ENCODE measurements at regions not wholly inside any gene's neighbourhood (a gene's known extent, or its start where the extent isn't known, plus 50 kb on each side); places are given as distances from the start of the nearest gene placed in this dataset.

DNA sequence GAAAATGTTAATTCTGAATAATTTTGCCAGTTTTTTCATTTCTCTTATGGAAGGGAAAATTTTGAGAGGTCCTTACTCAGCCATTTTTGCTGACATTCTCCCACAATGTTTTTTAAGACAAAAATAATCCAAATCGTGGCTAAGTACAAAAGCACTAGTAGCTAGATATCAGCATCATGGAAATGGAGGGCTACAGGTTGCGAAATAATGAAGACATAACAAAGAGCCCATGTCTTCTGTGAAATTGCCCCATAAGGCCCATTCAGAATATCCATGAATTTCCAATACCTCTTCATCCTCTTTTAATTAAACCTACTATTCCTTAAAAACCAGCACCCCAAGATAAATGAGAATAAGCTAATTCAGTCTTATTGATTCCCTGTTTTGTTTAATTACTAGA is 107.4 kb downstream of the HNRNPD start:
- intact Hi-C loops (cut with DNase I; ENCODE audit: low total_unique reads) (loop anchor here (5.0 to 10.0 kb wide), 2 partner anchors 456 to 862 kb away; no protein-coding TSS in a partner anchor), in situ Hi-C loops (cut with MboI; ENCODE audit: low pct_ligation_motif_present in 1 of 4, low pct_unique_long_range_greater_than_20kb in 1 of 4, low sequenced_read_pairs in 3 of 4) (no loop called here)
- Histone ChIP-seq H3K4me3 (no peak overlapping the region), H3K9me3 (no peaks in the 10 kb centered on the region), H3K36me3 (no peaks in the 10 kb centered on the region), H3K27ac (no peak overlapping the region), H3K4me1 (peaks cover 0 to 5% (median 0%) of the 10 kb centered on the region in 4 donors), H3K27me3 (peaks cover 6% of the 10 kb centered on the region)
- 61 to 64% methylated on average over 2 of the region's 2 CpGs for WGBS, 2 donors (ENCODE audit: low coverage in 1 of 2)
- no peak for DNase-seq
- no peak for TF ChIP-seq POLR2AphosphoS5 (IDR thresholded peaks at IDR 0.05)
- no peak for TF ChIP-seq POLR2A (IDR thresholded peaks at IDR 0.05)
- TF ChIP-seq, protein P1, sequence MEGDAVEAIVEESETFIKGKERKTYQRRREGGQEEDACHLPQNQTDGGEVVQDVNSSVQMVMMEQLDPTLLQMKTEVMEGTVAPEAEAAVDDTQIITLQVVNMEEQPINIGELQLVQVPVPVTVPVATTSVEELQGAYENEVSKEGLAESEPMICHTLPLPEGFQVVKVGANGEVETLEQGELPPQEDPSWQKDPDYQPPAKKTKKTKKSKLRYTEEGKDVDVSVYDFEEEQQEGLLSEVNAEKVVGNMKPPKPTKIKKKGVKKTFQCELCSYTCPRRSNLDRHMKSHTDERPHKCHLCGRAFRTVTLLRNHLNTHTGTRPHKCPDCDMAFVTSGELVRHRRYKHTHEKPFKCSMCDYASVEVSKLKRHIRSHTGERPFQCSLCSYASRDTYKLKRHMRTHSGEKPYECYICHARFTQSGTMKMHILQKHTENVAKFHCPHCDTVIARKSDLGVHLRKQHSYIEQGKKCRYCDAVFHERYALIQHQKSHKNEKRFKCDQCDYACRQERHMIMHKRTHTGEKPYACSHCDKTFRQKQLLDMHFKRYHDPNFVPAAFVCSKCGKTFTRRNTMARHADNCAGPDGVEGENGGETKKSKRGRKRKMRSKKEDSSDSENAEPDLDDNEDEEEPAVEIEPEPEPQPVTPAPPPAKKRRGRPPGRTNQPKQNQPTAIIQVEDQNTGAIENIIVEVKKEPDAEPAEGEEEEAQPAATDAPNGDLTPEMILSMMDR (IDR thresholded peaks at IDR 0.05): no peak
- no peak for TF ChIP-seq EP300 (IDR thresholded peaks at IDR 0.05; ENCODE audit: low read depth)

DNA sequence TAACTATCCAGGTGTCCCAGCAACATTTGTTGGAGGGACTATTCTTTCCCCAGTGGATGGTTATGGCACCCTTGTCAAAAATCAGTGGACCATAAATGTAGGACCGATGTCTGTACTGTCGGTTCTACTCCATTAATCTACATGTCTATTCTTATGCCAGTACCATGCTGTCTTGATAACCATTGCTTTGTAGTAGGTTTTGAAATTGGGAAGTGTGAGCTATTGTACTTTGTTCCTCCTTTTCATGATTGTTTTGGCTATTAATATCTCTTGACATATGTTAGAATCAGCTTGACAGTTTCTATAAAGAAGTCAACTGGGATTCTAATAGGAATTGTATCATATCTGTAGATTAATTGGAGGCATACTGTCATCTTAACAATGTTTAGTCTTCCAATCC is 112.7 kb downstream of the HNRNPD start:
- no peaks in the 10 kb centered on the region for H3K9me3 ChIP-seq
- H3K4me3 ChIP-seq: no peak overlapping the region
- peaks cover 6% of the 10 kb centered on the region for H3K27me3 ChIP-seq
- H3K27ac ChIP-seq: no peak overlapping the region
- no peak for TF ChIP-seq EP300 (IDR thresholded peaks at IDR 0.05; ENCODE audit: low read depth)
- TF ChIP-seq POLR2AphosphoS5 (IDR thresholded peaks at IDR 0.05): no peak
- TF ChIP-seq, protein P1 (IDR thresholded peaks at IDR 0.05): no peak
- no peak for TF ChIP-seq POLR2A (IDR thresholded peaks at IDR 0.05)
- no peak for DNase-seq
- no peaks in the 10 kb centered on the region for H3K36me3 ChIP-seq
- intact Hi-C loops (cut with DNase I; ENCODE audit: low total_unique reads) (loop anchor here (10.0 kb wide), 1 partner anchor 856 kb away; no protein-coding TSS in a partner anchor), in situ Hi-C loops (cut with MboI; ENCODE audit: low pct_ligation_motif_present in 1 of 4, low pct_unique_long_range_greater_than_20kb in 1 of 4, low sequenced_read_pairs in 3 of 4) (no loop called here)
- no peaks in the 10 kb centered on the region for H3K4me1 ChIP-seq
- WGBS, 2 donors (ENCODE audit: low coverage in 1 of 2): 69 to 76% methylated on average over 2 of the region's 2 CpGs

DNA sequence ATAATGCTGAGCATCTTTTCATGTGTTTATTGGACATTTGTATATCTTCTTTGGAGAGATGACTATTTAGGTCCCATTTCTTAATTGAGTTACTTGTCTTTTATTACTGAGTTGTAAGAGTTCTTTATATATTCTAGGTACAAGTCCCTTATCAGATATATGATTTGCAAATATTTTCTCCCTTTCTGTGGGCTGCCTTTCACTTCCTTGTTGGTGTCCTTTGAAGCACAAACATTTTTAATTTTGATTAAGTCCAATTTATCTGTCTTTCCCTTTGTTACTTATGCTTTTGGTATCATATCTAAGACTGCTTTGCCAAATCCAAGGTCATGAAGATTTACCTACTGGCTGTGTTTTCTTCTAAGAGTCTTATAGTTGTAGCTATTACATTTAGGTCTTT is 113.2 kb downstream of the HNRNPD start:
- DNase-seq: no peak
- H3K27me3 ChIP-seq: peaks cover 6% of the 10 kb centered on the region
- in situ Hi-C loops (cut with MboI; ENCODE audit: low pct_ligation_motif_present in 1 of 4, low pct_unique_long_range_greater_than_20kb in 1 of 4, low sequenced_read_pairs in 3 of 4) (no loop called here), intact Hi-C loops (cut with DNase I; ENCODE audit: low total_unique reads) (loop anchor here (10.0 kb wide), 1 partner anchor 856 kb away; no protein-coding TSS in a partner anchor)
- no peak overlapping the region for H3K27ac ChIP-seq
- no peaks in the 10 kb centered on the region for H3K4me1 ChIP-seq
- no peaks in the 10 kb centered on the region for H3K9me3 ChIP-seq
- TF ChIP-seq POLR2AphosphoS5 (IDR thresholded peaks at IDR 0.05) (no peak), EP300 (IDR thresholded peaks at IDR 0.05; ENCODE audit: low read depth) (no peak), POLR2A (IDR thresholded peaks at IDR 0.05) (no peak)
- TF ChIP-seq, protein P1 (IDR thresholded peaks at IDR 0.05): no peak
- H3K36me3 ChIP-seq: no peaks in the 10 kb centered on the region
- H3K4me3 ChIP-seq: no peak overlapping the region

DNA sequence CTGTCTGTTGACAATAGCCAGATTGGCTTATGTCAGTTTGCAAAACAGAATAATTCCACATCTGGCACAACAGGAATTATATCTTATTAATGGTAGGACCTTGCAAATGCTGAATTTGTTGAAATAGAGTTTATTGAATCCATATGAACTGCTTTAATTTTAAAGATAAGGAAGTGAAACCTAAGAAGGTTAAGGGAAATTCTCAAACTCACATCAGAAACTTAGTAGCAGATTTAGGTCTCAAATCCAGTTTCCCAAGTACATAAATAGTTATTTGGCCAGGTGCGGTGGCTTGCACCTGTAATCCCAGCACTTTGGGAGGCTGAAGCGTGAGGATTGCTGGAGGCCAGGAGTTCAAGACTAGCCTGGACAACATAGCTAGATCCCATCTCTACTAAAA is 117.1 kb downstream of the HNRNPD start:
- no peak overlapping the region for H3K4me3 ChIP-seq
- no peaks in the 10 kb centered on the region for H3K9me3 ChIP-seq
- in situ Hi-C loops (cut with MboI; ENCODE audit: low pct_ligation_motif_present in 1 of 4, low pct_unique_long_range_greater_than_20kb in 1 of 4, low sequenced_read_pairs in 3 of 4) (no loop called here), intact Hi-C loops (cut with DNase I; ENCODE audit: low total_unique reads) (no loop called here)
- 84% methylated on average over 2 of the region's 2 CpGs; no CpG with 5 or more reads in 1 of the 2 donors for WGBS, 2 donors (ENCODE audit: low coverage in 1 of 2)
- no peaks in the 10 kb centered on the region for H3K36me3 ChIP-seq
- DNase-seq: no peak
- H3K27me3 ChIP-seq: no peaks in the 10 kb centered on the region
- H3K4me1 ChIP-seq: no peaks in the 10 kb centered on the region
- TF ChIP-seq POLR2A (IDR thresholded peaks at IDR 0.05) (no peak), POLR2AphosphoS5 (IDR thresholded peaks at IDR 0.05) (no peak), EP300 (IDR thresholded peaks at IDR 0.05; ENCODE audit: low read depth) (no peak)
- TF ChIP-seq, protein P1 (IDR thresholded peaks at IDR 0.05): no peak
- no peak overlapping the region for H3K27ac ChIP-seq

Measured in transverse colon (tissue), 4 donors.